ENCODE measurements at regions not wholly inside any gene's neighbourhood (a gene's known extent, or its start where the extent isn't known, plus 50 kb on each side); places are given as distances from the start of the nearest gene placed in this dataset.

GRCh38 chr5:172577267-172577909 lies 63.7 kb upstream of the NEURL1B start:
- Mint-ChIP-seq H3K27me3 (ENCODE audit: unreplicated experiment) (peaks cover 9% of the 10 kb centered on the region), H3K9me3 (ENCODE audit: unreplicated experiment) (peaks cover 3% of the 10 kb centered on the region), H3K4me3 (ENCODE audit: unreplicated experiment) (no peak overlapping the region), H3K36me3 (ENCODE audit: unreplicated experiment) (peaks cover 6% of the 10 kb centered on the region), H3K4me1 (ENCODE audit: low read depth, unreplicated experiment) (peaks cover 8% of the 10 kb centered on the region), H3K27ac (ENCODE audit: unreplicated experiment) (no peak overlapping the region)
- no peak for TF ChIP-seq CTCF (IDR thresholded peaks at IDR 0.05; ENCODE audit: partially characterized antibody, unreplicated experiment)
- DNase-seq, result no peak

- DNase-seq, result no peak
- Mint-ChIP-seq H3K27me3 (ENCODE audit: unreplicated experiment) (peaks cover 7% of the 10 kb centered on the region), H3K27ac (ENCODE audit: unreplicated experiment) (no peak overlapping the region)
These were observed 65.1 kb upstream of the NEURL1B start for GRCh38 chr5:172575816-172576545.

GRCh38 chr5:172575416-172575815 lies 65.6 kb upstream of the NEURL1B start:
- H3K4me3 Mint-ChIP-seq (ENCODE audit: unreplicated experiment), result no peak overlapping the region
- no peak overlapping the region for H3K27ac Mint-ChIP-seq (ENCODE audit: unreplicated experiment)
- TF ChIP-seq CTCF (IDR thresholded peaks at IDR 0.05; ENCODE audit: partially characterized antibody, unreplicated experiment), result no peak
- H3K9me3 Mint-ChIP-seq (ENCODE audit: unreplicated experiment), result peaks cover 3% of the 10 kb centered on the region
- peaks cover 6% of the 10 kb centered on the region for H3K36me3 Mint-ChIP-seq (ENCODE audit: unreplicated experiment)
- no peak for DNase-seq
- peaks cover 5% of the 10 kb centered on the region for H3K27me3 Mint-ChIP-seq (ENCODE audit: unreplicated experiment)
- H3K4me1 Mint-ChIP-seq (ENCODE audit: low read depth, unreplicated experiment), result peaks cover 8% of the 10 kb centered on the region

More at GRCh38 chr5:172575816-172576545, 65.1 kb upstream of the NEURL1B start:
- no peak for TF ChIP-seq CTCF (IDR thresholded peaks at IDR 0.05; ENCODE audit: partially characterized antibody, unreplicated experiment)
- Mint-ChIP-seq H3K9me3 (ENCODE audit: unreplicated experiment) (peaks cover 3% of the 10 kb centered on the region), H3K4me3 (ENCODE audit: unreplicated experiment) (no peak overlapping the region), H3K36me3 (ENCODE audit: unreplicated experiment) (peaks cover 6% of the 10 kb centered on the region), H3K4me1 (ENCODE audit: low read depth, unreplicated experiment) (peaks cover 8% of the 10 kb centered on the region)

- Mint-ChIP-seq H3K36me3 (ENCODE audit: unreplicated experiment) (peaks cover under 1% of the 10 kb centered on the region), H3K27ac (ENCODE audit: unreplicated experiment) (no peak overlapping the region), H3K27me3 (ENCODE audit: unreplicated experiment) (peaks cover 5% of the 10 kb centered on the region), H3K9me3 (ENCODE audit: unreplicated experiment) (peaks cover 2% of the 10 kb centered on the region), H3K4me1 (ENCODE audit: low read depth, unreplicated experiment) (peaks cover 10% of the 10 kb centered on the region), H3K4me3 (ENCODE audit: unreplicated experiment) (no peak overlapping the region)
- no peak for TF ChIP-seq CTCF (IDR thresholded peaks at IDR 0.05; ENCODE audit: partially characterized antibody, unreplicated experiment)
- DNase-seq, result no peak
These were observed 66.2 kb upstream of the NEURL1B start for GRCh38 chr5:172574871-172575223.
